ENCODE measurements at regions not wholly inside any gene's neighbourhood (a gene's known extent, or its start where the extent isn't known, plus 50 kb on each side); places are given as distances from the start of the nearest gene placed in this dataset.

DNA sequence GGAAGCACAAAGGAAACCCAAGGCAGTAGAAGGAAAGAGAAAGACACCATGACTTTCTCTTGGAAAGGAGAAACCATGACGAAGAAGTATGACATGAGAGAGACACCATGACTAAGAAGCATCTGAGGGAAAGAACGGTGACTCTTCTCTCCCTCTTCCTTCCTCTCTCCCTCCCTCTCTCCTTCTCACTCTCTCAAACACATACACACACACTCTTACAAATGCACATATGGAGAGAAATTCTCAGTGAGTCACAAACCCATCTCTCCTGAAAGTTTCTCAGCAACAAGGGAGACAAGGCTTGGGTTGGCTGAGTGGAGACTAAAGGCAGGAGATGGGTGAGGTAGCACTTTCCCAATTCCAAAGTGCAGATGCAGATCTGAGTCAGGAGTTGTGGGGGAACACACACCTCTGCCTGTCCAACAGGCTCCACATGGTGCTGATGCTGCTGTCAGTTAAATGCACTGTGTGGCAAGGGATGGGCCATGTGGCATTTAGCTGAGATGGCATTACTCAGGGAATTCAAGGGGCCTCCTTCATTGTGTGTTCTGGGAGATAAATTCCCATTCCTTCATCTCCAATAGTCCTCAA lies 336.7 kb upstream of the C16orf82 start:
- DNase-seq = no peak

DNA sequence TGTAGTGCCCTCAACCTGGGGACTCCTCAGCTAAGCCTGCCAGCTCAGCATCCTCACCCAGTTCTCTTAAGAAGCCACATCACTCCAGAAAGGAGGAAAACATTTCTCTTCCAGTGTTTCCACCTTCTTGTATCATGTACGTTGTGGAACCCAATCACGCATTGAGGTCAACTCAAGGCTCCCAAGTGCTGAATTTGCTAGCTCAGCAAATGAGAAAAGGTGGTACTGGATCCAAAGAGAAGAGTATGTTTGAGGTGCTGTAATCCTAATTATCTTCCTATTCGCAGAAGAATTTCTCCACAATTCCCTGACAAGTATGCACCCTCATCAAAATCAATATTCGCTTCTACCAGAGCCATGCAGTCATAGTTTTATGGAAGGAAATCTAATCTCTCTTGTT lies 335.0 kb upstream of the C16orf82 start:
- DNase-seq = no peak

DNA sequence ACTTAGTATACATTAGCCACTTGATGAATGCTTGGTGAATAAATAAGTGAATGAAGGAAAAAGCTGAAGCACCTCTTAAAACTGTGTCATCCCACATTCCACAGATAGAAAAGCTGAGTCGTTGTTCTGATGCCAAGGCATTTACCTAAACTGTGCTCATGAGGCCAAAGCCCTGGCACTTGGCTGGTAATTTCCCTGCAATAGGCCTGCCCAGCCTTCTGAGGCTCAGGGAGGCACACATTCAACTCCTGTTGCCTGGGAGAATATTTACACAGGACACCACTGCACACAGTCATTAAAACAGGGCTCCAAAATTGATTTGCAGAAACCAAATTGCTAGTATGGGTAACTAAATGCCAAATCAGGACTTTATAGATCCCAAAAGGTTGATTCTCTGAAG lies 333.0 kb upstream of the C16orf82 start:
- DNase-seq = no peak

DNA sequence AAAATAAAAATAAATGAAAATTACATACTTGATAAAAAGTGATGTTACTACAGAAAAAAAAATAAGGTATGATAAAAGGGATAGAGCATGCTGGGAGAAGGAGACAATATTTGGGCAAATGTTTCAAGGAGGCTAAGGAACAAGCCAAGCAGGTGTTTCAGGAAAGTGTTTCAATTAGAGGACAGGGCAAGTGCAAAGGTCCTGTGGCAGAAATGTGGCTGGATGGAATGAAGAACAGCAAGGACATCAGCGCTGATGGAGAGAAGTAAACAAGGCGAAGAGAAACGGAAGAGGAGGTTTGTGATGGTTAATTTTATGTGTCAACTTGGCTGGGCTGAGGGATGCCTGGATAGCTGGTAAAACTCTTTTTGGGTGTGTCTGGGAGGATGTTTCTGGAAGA lies 331.2 kb upstream of the C16orf82 start:
- DNase-seq = no peak

DNA sequence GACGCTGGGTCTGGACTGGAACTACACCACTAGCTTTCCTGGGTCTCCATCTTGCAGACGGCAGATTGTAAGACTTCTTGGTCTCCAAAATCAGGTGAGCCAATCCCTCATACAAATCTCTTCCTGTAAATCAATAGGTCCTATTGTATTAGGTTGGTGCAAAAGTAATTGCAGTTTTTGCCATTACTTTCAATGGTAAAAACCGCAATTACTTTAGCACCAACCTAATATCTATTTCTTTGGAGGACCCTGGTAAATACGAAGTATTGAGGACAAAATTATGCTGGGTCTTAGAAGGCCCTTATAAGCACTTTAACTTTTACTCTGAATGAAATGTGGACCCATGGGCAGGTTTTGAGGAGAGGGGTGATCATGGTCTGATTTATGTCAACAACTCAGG lies 330.6 kb upstream of the C16orf82 start:
- DNase-seq = no peak

DNA sequence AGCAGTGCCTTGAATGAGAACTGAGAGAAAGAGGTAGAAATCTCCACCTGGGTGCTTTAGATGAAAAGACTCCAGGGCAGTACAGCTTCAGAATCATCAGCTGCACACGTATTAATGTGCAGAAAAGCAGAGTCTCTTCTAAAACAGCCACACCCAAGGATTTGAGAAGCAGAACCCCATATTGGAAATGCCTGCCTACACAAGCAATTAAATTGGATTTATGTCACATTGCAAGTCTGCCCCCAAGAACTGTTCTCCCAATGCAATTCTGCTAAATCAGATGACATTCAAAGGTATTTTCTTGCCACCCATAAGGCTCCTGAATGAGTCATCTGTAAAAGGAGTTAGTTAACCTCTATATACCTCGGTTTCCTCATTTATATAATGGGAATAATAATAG lies 326.0 kb upstream of the C16orf82 start:
- no peak for DNase-seq

DNA sequence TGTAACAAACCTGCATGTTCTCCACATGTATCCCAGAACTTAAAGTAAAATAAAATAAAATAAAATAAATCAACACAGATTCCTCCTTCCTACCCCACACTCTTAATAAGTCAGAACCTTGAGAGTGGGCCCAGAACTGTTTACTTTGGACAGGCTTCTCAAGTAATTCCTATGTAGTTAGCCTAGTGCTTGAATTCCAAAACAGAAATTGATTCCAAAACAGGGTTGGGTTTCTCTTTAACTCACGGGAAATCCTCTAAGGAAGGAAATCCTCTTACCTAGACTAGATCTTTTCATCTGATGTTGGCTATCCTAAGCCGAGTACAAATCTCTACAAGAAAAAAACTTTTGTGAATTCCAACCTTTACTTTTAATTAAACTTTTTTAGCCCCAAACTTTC lies 324.7 kb upstream of the C16orf82 start:
- no peak for DNase-seq

DNA sequence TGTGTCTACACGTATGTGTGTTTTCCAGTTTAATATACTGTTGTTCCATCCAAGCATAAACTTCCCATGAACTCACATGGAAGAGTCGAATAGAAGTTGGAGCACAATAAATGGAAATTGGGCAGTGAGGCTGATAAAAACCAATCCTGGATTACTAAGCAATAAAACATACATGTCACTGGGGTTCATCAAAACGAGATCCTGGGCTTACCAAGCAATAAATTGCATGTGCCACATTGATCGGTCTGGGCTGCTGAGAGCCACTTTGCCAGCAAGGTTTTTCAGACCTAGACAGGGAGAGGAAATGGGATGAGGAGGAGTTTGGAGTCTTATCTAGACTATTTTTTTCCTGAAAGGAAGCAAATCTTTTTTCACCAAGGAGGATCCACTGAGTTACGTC lies 322.3 kb upstream of the C16orf82 start:
- DNase-seq = no peak

DNA sequence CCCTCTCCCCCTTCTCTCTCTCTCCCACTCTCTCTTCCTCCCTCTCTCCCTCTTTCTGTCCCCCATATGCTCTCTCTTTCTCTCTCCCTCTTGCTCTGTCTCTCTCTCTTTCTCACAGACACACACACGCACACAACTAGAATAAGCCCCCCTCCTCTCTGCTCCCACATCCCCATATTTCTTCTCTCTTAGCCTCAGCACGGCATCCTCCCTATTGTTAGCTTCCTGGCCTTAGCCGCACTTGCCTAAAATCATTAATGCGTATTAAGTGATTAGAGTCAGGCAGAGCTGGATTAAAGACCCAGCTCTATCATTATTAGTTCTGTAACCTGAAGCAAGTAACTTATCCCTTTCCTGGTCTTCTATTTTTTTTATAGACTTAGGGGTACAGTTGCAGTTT lies 319.0 kb upstream of the C16orf82 start:
- DNase-seq = no peak

DNA sequence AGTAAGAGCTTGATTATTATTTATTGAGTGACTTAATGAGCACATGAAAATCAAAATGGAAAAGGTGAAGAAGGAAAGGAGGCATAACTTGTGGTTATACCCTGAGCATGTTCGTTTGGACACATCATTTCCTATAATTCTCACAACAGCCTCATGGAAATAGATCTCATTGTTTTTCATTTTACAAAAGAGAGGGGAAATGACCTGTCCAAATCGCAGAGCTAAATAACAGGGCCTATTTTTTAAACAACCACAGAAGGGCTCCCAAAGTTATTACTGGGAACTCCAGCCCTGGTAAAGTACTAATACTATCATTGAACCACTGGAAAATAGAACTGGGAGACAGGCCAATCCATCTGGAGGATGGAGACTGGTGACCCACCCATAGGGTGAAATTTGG lies 317.7 kb upstream of the C16orf82 start:
- no peak for DNase-seq

DNA sequence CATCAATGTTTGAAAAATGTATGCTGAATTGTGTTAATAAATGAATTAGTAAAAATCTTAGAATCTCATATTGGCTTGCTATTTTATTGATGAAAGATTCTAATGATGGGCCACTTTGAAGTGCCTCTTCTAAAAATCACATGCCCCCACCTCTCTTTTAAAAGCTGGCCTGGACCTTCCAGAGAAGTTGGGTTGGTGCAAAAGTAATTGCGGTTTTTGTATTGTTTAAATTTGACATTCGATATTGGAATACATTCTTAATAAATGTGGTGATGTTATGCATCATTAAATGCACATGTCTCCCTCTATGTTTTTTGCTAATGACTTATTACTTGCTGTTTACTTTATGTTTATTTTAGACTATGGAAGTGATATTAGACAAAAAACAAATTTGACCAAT lies 314.6 kb upstream of the C16orf82 start:
- DNase-seq = no peak

DNA sequence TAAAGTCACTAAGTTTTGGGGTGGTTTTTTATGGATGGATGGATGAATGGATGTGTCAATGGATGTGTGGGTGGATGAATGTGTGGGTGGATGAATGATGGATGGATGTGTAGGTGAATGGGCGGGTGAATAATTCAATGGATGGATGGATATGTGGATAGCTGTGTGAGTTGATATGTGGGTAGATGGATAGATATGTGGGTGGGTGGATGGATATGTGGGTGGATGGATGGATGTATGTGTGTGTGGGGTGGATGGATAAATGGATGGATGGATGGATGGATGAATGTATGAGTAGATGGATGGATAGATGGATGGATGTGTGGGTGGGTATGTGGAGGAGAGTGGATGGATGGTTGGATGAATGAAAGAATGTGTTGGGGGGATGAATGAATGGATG lies 310.1 kb upstream of the C16orf82 start:
- no peak for DNase-seq

DNA sequence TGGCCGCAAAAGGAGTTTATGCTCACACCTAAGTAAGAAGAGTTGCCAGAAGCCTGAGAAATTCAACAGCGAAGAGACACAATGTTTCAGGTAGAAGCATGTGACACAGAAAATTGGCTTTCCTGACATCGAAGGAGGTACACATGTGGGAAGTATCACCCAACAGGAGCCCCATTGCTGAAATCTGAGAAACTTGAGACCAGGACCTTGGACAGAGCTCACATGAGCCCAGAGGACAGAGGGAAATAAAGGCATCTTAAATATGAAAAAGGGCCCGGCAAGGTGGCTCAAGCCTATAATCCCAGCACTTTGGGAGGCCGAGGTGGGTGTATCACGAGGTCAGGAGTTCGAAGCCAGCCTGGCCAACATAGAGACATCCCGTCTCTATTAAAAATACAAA lies 304.1 kb upstream of the C16orf82 start:
- no peak for DNase-seq

DNA sequence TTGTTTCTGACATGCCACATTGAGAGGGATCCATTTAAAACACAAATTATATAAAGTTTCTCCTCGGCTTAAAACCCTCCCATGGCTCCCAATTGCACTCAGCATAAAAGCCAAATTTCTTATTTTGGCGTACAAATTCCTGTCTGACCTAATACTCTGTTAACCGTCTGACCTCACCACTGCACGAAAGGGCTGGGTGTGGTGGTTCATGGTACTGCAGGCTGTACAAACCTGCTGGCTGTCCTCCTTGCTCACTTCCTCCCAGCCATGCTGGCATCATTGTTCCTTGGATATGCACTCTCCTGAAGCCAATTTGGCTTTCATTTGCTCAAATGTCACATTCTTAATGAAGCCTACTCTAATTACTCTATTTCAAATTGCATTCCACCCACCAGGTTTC lies 301.6 kb upstream of the C16orf82 start:
- peak; percentile 4 to 12 (median 8) for DNase-seq

DNA sequence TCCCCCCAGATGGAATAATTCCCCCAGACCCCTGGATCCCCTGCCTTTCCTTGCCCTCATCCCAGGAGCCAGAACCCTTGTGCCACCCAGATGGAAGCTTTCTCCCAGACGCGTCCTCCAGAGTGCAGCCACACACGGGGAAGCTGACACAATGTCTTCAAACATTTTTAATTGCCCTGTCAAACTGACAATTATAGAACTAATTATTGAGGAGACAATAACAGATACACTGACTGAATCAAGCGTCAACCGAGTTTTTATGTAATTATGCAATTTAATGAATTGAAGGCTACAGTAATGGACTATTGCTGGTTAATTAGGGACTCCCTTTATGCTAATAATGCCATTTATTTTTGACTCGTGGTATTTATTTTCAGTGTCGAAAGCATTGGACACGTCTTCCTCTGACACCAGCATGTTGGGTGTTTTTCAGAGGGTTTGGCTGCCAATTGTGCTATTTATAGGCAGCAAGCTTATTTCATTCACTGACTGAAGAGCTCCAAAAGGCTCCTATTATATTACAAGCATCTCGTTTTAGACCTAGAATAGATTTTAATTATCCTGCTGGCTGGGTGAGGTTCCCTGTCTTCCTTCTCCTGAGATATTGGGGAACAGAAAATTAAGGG lies 298.2 kb upstream of the C16orf82 start:
- no peak for DNase-seq

DNA sequence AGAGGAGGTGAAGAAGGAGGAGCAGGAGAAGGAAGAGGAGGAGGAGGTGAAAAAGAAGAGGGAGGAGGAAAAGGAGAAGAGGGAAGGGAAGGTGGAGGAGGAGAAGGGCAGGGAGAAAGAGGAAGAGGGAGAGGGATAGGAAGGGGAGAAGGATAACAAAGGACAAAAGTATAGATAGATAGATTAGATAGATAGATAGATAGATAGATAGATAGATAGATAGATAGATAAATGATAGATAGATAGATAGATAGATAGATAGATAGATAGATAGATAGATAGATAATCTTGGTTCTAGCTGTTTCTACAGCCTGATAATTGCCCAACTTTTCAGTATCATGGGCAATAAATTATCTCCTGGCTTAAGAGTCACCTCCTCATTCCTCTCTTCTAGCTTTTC lies 296.2 kb upstream of the C16orf82 start:
- no peak for DNase-seq

DNA sequence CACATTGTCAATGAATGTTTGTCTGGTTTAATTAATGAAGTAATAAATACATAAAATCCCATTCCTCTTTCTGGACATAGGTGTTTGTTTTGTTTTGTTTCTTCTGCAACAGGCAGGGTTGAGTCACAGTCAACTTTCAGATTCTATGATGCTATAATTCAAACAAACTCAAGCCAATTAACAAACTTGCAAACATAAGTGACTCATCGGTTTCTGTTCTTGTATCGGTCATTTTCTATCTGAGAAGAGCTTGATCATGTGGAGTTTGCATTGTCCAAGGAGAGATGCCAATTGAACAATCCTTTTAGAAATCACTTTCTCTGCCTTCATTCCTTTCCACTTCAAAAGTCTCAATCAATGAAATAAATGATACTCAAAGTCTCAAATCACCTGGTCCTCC lies 294.2 kb upstream of the C16orf82 start:
- DNase-seq = no peak

DNA sequence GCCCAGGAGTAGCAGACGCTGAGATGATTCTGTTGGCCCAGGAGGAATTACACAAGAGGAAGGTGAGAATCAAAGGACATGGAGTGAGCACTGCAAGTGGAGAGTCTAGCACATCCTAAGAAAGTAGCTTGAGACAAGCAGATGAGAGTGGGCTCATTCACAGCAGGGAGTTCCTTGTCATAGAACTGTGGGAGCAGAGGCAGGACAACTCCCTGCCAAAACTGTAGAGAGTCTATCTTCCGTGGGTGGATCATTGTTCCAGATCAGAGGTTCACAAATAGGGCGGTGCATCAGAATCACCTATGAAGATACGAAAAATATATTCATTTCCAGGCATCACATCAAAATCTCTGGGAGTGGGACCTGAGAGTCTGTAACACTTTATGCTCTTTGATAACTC lies 288.9 kb upstream of the C16orf82 start:
- DNase-seq = no peak

DNA sequence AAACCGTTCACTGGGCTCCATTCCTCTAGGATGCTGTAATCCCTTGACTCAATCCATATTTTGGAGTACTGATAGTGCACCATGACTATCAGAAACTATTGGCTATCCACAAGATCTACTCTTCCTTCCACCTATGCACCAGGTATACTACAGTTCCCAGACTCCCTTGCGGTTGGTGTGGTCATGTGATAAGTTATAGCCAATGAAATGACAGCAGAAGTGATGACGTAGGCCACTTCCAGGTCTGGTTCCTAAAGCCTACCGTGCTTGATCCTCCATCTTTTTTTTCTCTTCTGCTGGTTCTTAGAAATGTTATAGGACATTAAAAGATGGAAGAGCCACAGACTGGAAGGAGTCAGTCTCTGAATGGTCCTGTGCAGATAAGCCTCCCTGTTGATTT lies 278.8 kb upstream of the C16orf82 start:
- DNase-seq = no peak

DNA sequence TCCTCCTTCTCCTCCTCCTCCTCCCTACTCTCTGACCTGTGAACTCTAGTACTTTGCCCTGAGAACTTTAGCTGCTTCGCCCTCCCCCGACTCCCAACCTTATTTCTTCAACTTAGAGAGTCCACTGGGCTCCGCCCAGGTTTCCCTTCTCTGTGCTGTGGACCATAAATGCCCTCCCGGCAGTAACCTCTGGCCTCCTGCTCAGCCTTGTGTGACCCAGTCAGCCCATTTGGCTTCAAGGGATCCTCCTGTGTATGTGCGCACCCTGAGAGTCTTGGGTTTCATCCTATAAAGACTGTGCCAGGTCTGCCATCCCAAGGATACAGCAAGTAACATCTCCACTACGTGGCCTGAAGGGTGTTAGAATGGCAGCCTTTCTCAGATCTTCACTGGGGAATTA lies 275.6 kb upstream of the C16orf82 start:
- no peak for DNase-seq

DNA sequence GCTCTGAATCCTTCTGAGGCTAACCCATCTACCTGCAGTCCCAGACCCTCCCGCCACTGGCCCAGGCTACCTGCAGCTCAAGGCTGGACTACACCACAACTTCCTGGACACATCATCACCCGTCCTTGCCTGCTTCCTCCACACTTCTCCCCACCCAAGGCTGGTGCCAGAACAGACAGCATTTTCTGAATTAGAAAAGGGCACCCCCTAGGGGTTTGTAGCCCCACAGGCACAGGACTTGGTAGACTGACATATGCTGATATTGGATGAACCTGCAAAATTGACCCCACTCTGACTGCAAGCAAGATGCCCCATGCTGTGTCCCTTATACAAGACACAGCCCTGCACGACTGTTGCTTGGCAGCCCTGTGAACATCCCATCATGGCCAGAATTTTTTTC lies 271.5 kb upstream of the C16orf82 start:
- peak in 2 of 4 experiments; percentile 1 to 15 for DNase-seq

DNA sequence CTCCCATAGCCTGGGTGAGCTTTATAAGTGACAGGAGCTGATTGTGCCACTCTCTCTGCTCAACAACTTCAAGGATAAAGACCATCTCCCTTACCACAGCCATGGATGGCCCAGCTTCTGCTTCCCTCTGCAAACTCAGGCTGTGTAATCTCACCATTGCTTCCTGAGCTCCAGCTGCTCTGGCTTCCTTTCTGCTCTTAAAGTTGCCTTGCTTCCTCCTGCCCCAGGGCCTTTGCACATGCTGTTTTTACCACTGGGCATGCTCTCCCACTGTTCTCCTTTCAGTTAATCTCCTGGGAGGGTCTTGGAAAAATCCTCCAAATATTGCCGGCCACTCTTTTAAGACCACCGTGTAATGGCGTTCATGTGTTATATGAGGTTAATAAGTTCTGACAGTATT lies 265.1 kb upstream of the C16orf82 start:
- DNase-seq = no peak

DNA sequence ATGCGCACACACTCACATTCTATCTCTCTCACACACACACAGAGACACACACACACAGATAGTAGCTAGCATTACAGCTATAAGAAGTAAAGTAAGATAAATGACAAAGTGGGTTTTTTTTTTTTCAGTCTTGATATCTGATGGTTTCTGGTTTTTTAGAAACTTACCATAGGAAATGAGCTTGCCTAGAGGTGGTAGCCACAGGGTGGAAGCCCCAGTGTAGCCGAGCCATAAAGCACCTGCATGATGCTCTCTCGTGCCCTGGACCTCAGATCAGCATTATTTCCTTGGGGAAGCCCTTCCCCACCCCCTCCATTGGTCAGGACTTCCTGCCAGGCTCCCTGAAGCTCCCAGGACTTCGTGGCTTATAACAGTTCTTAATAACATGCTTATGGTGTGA lies 264.3 kb upstream of the C16orf82 start:
- DNase-seq = no peak

DNA sequence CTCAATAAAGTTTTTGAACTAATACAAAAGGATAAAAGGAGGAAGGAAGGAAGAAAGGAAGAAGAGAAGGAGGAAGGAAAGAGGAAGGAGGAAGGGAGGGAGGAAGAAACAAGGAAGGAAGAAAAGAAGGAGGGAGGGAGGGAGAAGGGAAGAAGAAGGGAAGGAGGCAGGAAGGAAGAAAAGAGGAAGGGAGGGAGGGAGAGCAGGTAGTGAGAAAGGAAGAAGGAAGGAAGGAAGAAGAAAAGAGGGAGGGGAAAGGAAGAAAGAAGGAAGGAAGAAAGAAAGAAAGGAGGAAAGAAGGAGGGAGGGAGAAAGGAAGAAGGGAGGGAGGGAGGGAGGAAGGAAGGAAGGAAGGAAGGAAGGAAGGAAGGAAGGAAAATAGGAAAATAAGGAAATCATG lies 263.8 kb upstream of the C16orf82 start:
- no peak for DNase-seq

DNA sequence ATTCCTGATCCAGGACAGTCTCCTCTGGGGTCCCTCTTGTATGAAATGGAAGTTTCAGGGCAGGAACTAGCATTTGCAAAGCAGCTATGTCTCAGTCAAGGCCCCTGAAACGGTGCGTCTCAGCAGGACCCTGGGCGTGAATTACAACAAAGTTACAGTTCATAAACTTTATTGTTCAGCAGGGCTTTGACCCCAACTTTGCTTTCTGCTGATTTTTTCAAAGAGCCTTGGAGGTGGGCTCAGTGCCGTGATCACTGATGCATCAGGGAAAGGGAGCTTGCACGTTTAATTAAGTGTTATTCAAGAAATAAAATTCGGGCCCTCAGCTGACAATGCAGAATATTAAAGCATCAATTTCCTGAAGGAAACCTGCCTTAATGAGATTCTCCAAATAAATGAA lies 260.1 kb upstream of the C16orf82 start:
- no peak for DNase-seq

Measured in suppressor macrophage (primary cell).